ENCODE measurements at regions not wholly inside any gene's neighbourhood (a gene's known extent, or its start where the extent isn't known, plus 50 kb on each side); places are given as distances from the start of the nearest gene placed in this dataset.

DNA sequence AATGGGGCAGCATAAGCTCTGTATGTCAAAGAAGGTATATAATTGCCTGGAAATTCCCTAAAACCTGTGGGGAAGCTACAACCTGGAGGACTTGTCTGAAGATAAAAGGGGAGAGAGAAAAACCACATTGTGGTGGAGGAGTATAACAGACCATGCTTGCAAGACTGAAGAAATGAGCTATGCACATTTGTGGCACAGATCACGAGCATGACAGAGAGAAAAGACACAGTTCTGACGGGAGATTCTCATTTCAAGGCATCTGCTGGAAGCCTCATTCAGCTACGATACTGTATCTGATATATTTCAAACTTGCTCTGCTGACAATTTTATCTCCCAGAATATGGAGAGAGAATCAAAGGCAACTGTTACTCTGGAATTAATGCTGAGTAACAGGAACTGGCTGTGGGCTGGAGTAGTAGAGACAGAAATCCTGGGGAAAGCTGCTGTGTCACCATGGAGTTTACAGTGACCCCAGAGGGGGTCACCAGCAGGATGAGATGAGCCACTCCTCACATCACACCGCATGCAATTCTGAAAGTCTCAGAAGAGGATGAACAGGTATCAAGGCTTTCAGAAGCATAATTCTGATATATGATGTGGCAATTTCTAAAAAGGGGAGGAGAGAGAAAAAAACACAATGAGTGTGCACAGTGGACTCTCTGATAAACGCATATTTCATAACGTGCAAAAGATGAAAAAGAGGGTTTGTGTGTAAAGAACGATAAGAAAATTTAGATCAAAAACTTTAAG, 528.8 kb downstream of the IRX1 start:
- H3K79me2 ChIP-seq: no peaks in the 10 kb centered on the region
- peaks cover 4% of the 10 kb centered on the region for H3K9me3 ChIP-seq (ENCODE audit: control insufficient read depth, low read length)
- no peak overlapping the region for H3K4me3 ChIP-seq (ENCODE audit: low read depth, low read length)
- no peaks in the 10 kb centered on the region for H3K36me3 ChIP-seq (ENCODE audit: control insufficient read depth, insufficient read depth, low read length)
- no peak overlapping the region for H3K4me2 ChIP-seq (ENCODE audit: low read length)
- no peak for TF ChIP-seq CTCF (IDR thresholded peaks at IDR 0.05)
- H3K4me1 ChIP-seq: no peaks in the 10 kb centered on the region
- no peak overlapping the region for H2AFZ ChIP-seq
- no peaks in the 10 kb centered on the region for H3K27me3 ChIP-seq (ENCODE audit: control insufficient read depth, insufficient read depth, low read length)
- H3K27ac ChIP-seq: no peak overlapping the region
- no peak overlapping the region for H3K9ac ChIP-seq

DNA sequence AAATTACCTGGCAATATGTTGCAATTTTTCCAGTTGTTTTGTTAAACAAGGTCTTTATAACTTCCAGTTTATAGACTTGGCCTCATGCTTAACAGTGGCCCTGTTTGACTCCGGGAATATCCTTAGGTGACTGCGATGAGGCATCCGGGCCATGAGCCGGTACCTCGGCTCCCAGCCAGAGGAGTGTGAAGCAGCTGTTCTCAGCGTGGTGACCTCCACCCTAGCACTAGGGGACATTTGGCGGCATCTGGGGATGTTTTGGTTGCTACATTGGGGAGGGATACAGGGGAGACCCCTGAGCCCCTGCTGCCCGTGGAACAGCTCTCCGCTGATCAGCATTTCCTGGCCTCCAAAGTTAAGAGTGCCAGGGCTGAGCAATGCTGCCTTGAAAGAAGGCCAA, 533.4 kb downstream of the IRX1 start:
- no peaks in the 10 kb centered on the region for H3K4me1 ChIP-seq
- H3K36me3 ChIP-seq (ENCODE audit: control insufficient read depth, insufficient read depth, low read length): no peaks in the 10 kb centered on the region
- H2AFZ ChIP-seq: no peak overlapping the region
- no peak overlapping the region for H3K4me2 ChIP-seq (ENCODE audit: low read length)
- H3K9me3 ChIP-seq (ENCODE audit: control insufficient read depth, low read length): no peaks in the 10 kb centered on the region
- no peaks in the 10 kb centered on the region for H3K79me2 ChIP-seq
- no peak overlapping the region for H3K27ac ChIP-seq
- no peak overlapping the region for H3K4me3 ChIP-seq (ENCODE audit: low read depth, low read length)
- TF ChIP-seq CTCF (IDR thresholded peaks at IDR 0.05): no peak
- no peak overlapping the region for H3K9ac ChIP-seq
- no peaks in the 10 kb centered on the region for H3K27me3 ChIP-seq (ENCODE audit: control insufficient read depth, insufficient read depth, low read length)

- Histone ChIP-seq H3K4me2 (ENCODE audit: low read length) (no peak overlapping the region), H3K27me3 (ENCODE audit: control insufficient read depth, insufficient read depth, low read length) (no peaks in the 10 kb centered on the region), H3K36me3 (ENCODE audit: control insufficient read depth, insufficient read depth, low read length) (no peaks in the 10 kb centered on the region), H3K9me3 (ENCODE audit: control insufficient read depth, low read length) (no peaks in the 10 kb centered on the region), H3K4me1 (no peaks in the 10 kb centered on the region), H3K79me2 (no peaks in the 10 kb centered on the region), H3K27ac (no peak overlapping the region), H2AFZ (no peak overlapping the region), H3K9ac (no peak overlapping the region), H3K4me3 (ENCODE audit: low read depth, low read length) (no peak overlapping the region)
- TF ChIP-seq CTCF (IDR thresholded peaks at IDR 0.05): no peak
These were observed 533.9 kb downstream of the IRX1 start for GRCh38 chr5:4129523-4129922.

GRCh38 chr5:4130819-4131218, 535.2 kb downstream of the IRX1 start:
- Histone ChIP-seq H2AFZ (no peak overlapping the region), H3K36me3 (ENCODE audit: control insufficient read depth, insufficient read depth, low read length) (no peaks in the 10 kb centered on the region), H3K27ac (no peak overlapping the region), H3K9ac (no peak overlapping the region), H3K4me3 (ENCODE audit: low read depth, low read length) (no peak overlapping the region), H3K79me2 (no peaks in the 10 kb centered on the region), H3K9me3 (ENCODE audit: control insufficient read depth, low read length) (no peaks in the 10 kb centered on the region), H3K4me1 (no peaks in the 10 kb centered on the region), H3K4me2 (ENCODE audit: low read length) (no peak overlapping the region), H3K27me3 (ENCODE audit: control insufficient read depth, insufficient read depth, low read length) (no peaks in the 10 kb centered on the region)
- no peak for TF ChIP-seq CTCF (IDR thresholded peaks at IDR 0.05)

GRCh38 chr5:4137781-4138180, 542.1 kb downstream of the IRX1 start:
- Histone ChIP-seq H3K9ac (no peak overlapping the region), H3K4me1 (no peaks in the 10 kb centered on the region), H3K36me3 (ENCODE audit: control insufficient read depth, insufficient read depth, low read length) (no peaks in the 10 kb centered on the region), H3K27me3 (ENCODE audit: control insufficient read depth, insufficient read depth, low read length) (no peaks in the 10 kb centered on the region), H3K9me3 (ENCODE audit: control insufficient read depth, low read length) (no peaks in the 10 kb centered on the region), H3K79me2 (no peaks in the 10 kb centered on the region), H2AFZ (no peak overlapping the region), H3K4me2 (ENCODE audit: low read length) (no peak overlapping the region), H3K4me3 (ENCODE audit: low read depth, low read length) (no peak overlapping the region), H3K27ac (no peak overlapping the region)
- no peak for TF ChIP-seq CTCF (IDR thresholded peaks at IDR 0.05)
